H9 (cell line): ENCODE measurements at regions not wholly inside any gene's neighbourhood (a gene's known extent, or its start where the extent isn't known, plus 50 kb on each side); places are given as distances from the start of the nearest gene placed in this dataset.

ENCODE experiments used
- DNase-seq: peaks from one replicate; pipeline ENCODE4 v3.0.0-alpha.2; 2017
- H2AFZ ChIP-seq: one replicate; pipeline ENCODE4 v1.6.1; 2013; ENCODE audit warnings: mild to moderate bottlenecking, low read length, control low read depth, moderate library complexity
- H2AK5ac ChIP-seq: 2 replicates; pipeline ENCODE4 v1.6.1; 2013; ENCODE audit warnings: low read length, control low read depth, mixed read lengths; ENCODE audit not compliant: insufficient read length
- H2BK120ac ChIP-seq: one replicate; pipeline ENCODE4 v1.6.1; 2013; ENCODE audit warnings: low read depth, mild to moderate bottlenecking, low read length, control low read depth, inconsistent platforms; ENCODE audit not compliant: poor library complexity, severe bottlenecking
- H2BK12ac ChIP-seq: 2 replicates; pipeline ENCODE4 v1.6.1; 2013; ENCODE audit warnings: low read length, control low read depth, mixed read lengths, low read depth; ENCODE audit not compliant: insufficient read length
- H2BK15ac ChIP-seq: 2 replicates; pipeline ENCODE4 v1.6.1; 2013; ENCODE audit warnings: low read depth, low read length, control low read depth
- H2BK20ac ChIP-seq: one replicate; pipeline ENCODE4 v1.6.1; 2013; ENCODE audit warnings: low read depth, mild to moderate bottlenecking, low read length, control low read depth, inconsistent platforms; ENCODE audit not compliant: poor library complexity, severe bottlenecking
- H2BK5ac ChIP-seq: 2 replicates; pipeline ENCODE4 v1.6.1; 2013; ENCODE audit warnings: low read length, control low read depth, mixed read lengths; ENCODE audit not compliant: insufficient read length
- H3K14ac ChIP-seq: 2 replicates; pipeline ENCODE4 v1.6.1; 2013; ENCODE audit warnings: low read length, control low read depth; ENCODE audit not compliant: insufficient read depth
- H3K18ac ChIP-seq: 2 replicates; pipeline ENCODE4 v1.6.1; 2013; ENCODE audit warnings: low read depth, mild to moderate bottlenecking, mixed read lengths, low read length, control low read depth; ENCODE audit not compliant: insufficient read length
- H3K23ac ChIP-seq: 2 replicates; pipeline ENCODE4 v1.6.1; 2013; ENCODE audit warnings: low read length, control low read depth, mixed read lengths, low read depth; ENCODE audit not compliant: insufficient read length
- H3K23me2 ChIP-seq: 2 replicates; pipeline ENCODE4 v1.6.1; 2013; ENCODE audit warnings: low read depth, mild to moderate bottlenecking, mixed read lengths, low read length, control low read depth; ENCODE audit not compliant: insufficient read length, poor library complexity, severe bottlenecking
- H3K27ac ChIP-seq: 2 replicates; pipeline ENCODE4 v1.5.1; 2013; ENCODE audit warnings: low read length, control low read depth, mixed read lengths, low read depth; ENCODE audit not compliant: insufficient read length
- H3K27me3 ChIP-seq: 2 replicates; pipeline ENCODE4 v1.6.1; 2013; ENCODE audit warnings: low read length, control low read depth, inconsistent platforms; ENCODE audit not compliant: insufficient read depth
- H3K4ac ChIP-seq: 2 replicates; pipeline ENCODE4 v1.6.1; 2013; ENCODE audit warnings: low read depth, mild to moderate bottlenecking, control low read depth, inconsistent platforms, low read length, moderate library complexity
- H3K4me1 ChIP-seq: 2 replicates; pipeline ENCODE4 v1.6.1; 2013; ENCODE audit warnings: low read length, control low read depth, inconsistent platforms; ENCODE audit not compliant: insufficient read depth
- H3K4me2 ChIP-seq: 2 replicates; pipeline ENCODE4 v1.6.1; 2013; ENCODE audit warnings: low read length, control low read depth, mixed read lengths; ENCODE audit not compliant: insufficient read length, insufficient read depth
- H3K56ac ChIP-seq: 2 replicates; pipeline ENCODE4 v1.6.1; 2013; ENCODE audit warnings: low read depth, mild to moderate bottlenecking, mixed read lengths, low read length, control low read depth; ENCODE audit not compliant: insufficient read length
- H3K79me1 ChIP-seq: 2 replicates; pipeline ENCODE4 v1.6.1; 2013; ENCODE audit warnings: low read depth, mild to moderate bottlenecking, moderate library complexity, low read length, control low read depth, inconsistent platforms; ENCODE audit not compliant: insufficient read depth, poor library complexity, severe bottlenecking
- H3K79me2 ChIP-seq: 2 replicates; pipeline ENCODE4 v1.6.1; 2013; ENCODE audit warnings: low read length, control low read depth, inconsistent platforms; ENCODE audit not compliant: insufficient read depth
- H3K9ac ChIP-seq: 2 replicates; pipeline ENCODE4 v1.6.1; 2013; ENCODE audit warnings: low read length, control low read depth, mixed read lengths; ENCODE audit not compliant: insufficient read length; ENCODE audit errors: extremely low read depth
- H3K9me3 ChIP-seq: one replicate; pipeline ENCODE4 v1.6.1; 2013; ENCODE audit warnings: low read depth, low read length, inconsistent platforms; ENCODE audit not compliant: control insufficient read depth
- H3T11ph ChIP-seq: one replicate; pipeline ENCODE4 v1.6.1; 2013; ENCODE audit warnings: mild to moderate bottlenecking, low read length, control low read depth, inconsistent platforms
- H4K20me1 ChIP-seq: one replicate; pipeline ENCODE4 v1.6.1; 2013; ENCODE audit not compliant: control insufficient read depth, insufficient read length, insufficient read depth
- H4K5ac ChIP-seq: 2 replicates; pipeline ENCODE4 v1.6.1; 2013; ENCODE audit warnings: low read depth, mild to moderate bottlenecking, mixed read lengths, low read length, control low read depth; ENCODE audit not compliant: insufficient read length
- H4K8ac ChIP-seq: replicated peaks from 2 replicates; pipeline ENCODE4 v1.6.1; 2013; ENCODE audit warnings: low read length, control low read depth, mixed read lengths, low read depth; ENCODE audit not compliant: insufficient read length
- H4K91ac ChIP-seq: 2 replicates; pipeline ENCODE4 v1.6.1; 2013; ENCODE audit warnings: low read depth, mild to moderate bottlenecking, moderate library complexity, mixed read lengths, low read length, control low read depth; ENCODE audit not compliant: insufficient read length
- H3K27ac Mint-ChIP-seq, 3 experiments: 2 replicates in 2 of 3; 3 replicates in 1 of 3; pipeline ENCODE4 v1.8.0; 2020 to 2021; ENCODE audit warnings: mixed read lengths in 3 of 3, mild to moderate bottlenecking in 1 of 3, moderate library complexity in 1 of 3
- H3K27me3 Mint-ChIP-seq: 2 replicates; pipeline ENCODE4 v1.8.0; 2021; ENCODE audit warnings: low read depth, mild to moderate bottlenecking, moderate library complexity, mixed read lengths
- H3K36me3 Mint-ChIP-seq, 3 experiments: 2 replicates in 2 of 3; 3 replicates in 1 of 3; pipeline ENCODE4 v1.8.0; 2020 to 2021; ENCODE audit warnings: low read depth in 3 of 3, mixed read lengths in 3 of 3; ENCODE audit not compliant: insufficient read depth in 1 of 3
- H3K4me1 Mint-ChIP-seq, 2 experiments: 2 replicates each; pipeline ENCODE4 v1.8.0; 2020; ENCODE audit warnings: mixed read lengths in 2 of 2
- H3K4me3 Mint-ChIP-seq, 2 experiments: 2 replicates in 1 of 2; 3 replicates in 1 of 2; pipeline ENCODE4 v1.8.0; 2020 to 2021; ENCODE audit warnings: mild to moderate bottlenecking in 2 of 2, mixed read lengths in 2 of 2, moderate library complexity in 1 of 2
- H3K9me3 Mint-ChIP-seq, 2 experiments: 2 replicates in 1 of 2; 3 replicates in 1 of 2; pipeline ENCODE4 v1.8.0; 2020; ENCODE audit warnings: mild to moderate bottlenecking in 2 of 2, mixed read lengths in 2 of 2, moderate library complexity in 1 of 2
- WGBS: extraction: QIAGEN DNeasy Blood & Tissue Kit; methylation state at CpG from one replicate; pipeline ENCODE4 v1.1.7; 2013; ENCODE audit warnings: missing lambda C conversion rate, low lambda C conversion rate, mixed read lengths; ENCODE audit not compliant: insufficient read length; ENCODE audit errors: extremely low coverage; 5-methylcytosine and 5-hydroxymethylcytosine counted together
- TF ChIP-seq, protein P1 (sequence below): fragments of 200-600 bp; sonication (generic); conservative IDR thresholded peaks from 3 replicates; pipeline ENCODE4 v1.8.0; 2021; ENCODE audit warnings: antibody characterized with exemption, mild to moderate bottlenecking

DNA sequence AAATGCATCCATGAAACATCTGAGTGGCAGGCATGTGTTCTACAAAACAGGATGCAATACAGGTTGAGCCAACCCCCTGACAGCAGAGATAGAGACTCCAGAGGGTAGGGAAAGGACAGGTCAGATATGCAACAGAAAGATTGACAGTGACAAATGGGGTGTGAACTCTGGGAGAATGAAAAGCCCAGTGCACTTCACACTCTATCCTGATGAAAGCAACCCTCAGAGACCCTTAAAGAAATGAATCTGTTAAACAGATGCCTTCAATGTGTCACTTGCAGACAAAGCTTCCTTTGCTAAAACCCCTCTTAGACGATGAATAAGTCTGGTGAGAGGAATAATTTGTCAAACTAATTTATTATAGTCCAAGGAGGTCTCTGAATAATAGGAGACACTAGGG is 89.9 kb downstream of the RFPL4B start:
- no peak overlapping the region for H2BK120ac ChIP-seq
- no peaks in the 10 kb centered on the region for H3K79me2 ChIP-seq
- no peaks in the 10 kb centered on the region for H3K23me2 ChIP-seq
- no peaks in the 10 kb centered on the region for H3K9me3 ChIP-seq
- no peak overlapping the region for H3K56ac ChIP-seq
- H3T11ph ChIP-seq: no peak overlapping the region
- Mint-ChIP-seq H3K4me3 (no peak overlapping the region), H3K36me3 (no peaks in the 10 kb centered on the region), H3K9me3 (no peaks in the 10 kb centered on the region), H3K4me1 (peaks cover 0 to 3% of the 10 kb centered on the region in 2 experiments; a peak in 2 of 4 replicates), H3K27me3 (no peaks in the 10 kb centered on the region), H3K27ac (no peak overlapping the region)
- no peak overlapping the region for H3K14ac ChIP-seq
- no peak overlapping the region for H3K4ac ChIP-seq
- H3K79me1 ChIP-seq: no peaks in the 10 kb centered on the region
- no peak overlapping the region for H3K18ac ChIP-seq
- no peak overlapping the region for H2BK15ac ChIP-seq
- H4K5ac ChIP-seq: no peak overlapping the region
- no peak overlapping the region for H2AFZ ChIP-seq
- no peak overlapping the region for H3K27ac ChIP-seq
- no peak overlapping the region for H2BK12ac ChIP-seq
- no peaks in the 10 kb centered on the region for H3K27me3 ChIP-seq
- H3K23ac ChIP-seq: no peak overlapping the region
- no peak overlapping the region for H2BK5ac ChIP-seq
- TF ChIP-seq, protein P1, sequence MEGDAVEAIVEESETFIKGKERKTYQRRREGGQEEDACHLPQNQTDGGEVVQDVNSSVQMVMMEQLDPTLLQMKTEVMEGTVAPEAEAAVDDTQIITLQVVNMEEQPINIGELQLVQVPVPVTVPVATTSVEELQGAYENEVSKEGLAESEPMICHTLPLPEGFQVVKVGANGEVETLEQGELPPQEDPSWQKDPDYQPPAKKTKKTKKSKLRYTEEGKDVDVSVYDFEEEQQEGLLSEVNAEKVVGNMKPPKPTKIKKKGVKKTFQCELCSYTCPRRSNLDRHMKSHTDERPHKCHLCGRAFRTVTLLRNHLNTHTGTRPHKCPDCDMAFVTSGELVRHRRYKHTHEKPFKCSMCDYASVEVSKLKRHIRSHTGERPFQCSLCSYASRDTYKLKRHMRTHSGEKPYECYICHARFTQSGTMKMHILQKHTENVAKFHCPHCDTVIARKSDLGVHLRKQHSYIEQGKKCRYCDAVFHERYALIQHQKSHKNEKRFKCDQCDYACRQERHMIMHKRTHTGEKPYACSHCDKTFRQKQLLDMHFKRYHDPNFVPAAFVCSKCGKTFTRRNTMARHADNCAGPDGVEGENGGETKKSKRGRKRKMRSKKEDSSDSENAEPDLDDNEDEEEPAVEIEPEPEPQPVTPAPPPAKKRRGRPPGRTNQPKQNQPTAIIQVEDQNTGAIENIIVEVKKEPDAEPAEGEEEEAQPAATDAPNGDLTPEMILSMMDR: no peak
- no peak overlapping the region for H4K8ac ChIP-seq
- H3K9ac ChIP-seq: no peak overlapping the region
- no CpG with 5 or more reads among the region's 1 CpG for WGBS
- no peak for DNase-seq
- H3K4me1 ChIP-seq: no peaks in the 10 kb centered on the region
- H3K4me2 ChIP-seq: no peak overlapping the region
- no peak overlapping the region for H2AK5ac ChIP-seq
- H4K20me1 ChIP-seq: no peaks in the 10 kb centered on the region
- no peak overlapping the region for H2BK20ac ChIP-seq
- H4K91ac ChIP-seq: no peak overlapping the region
